Colonic mucosa (tissue), 4 donors: ENCODE measurements at regions not wholly inside any gene's neighbourhood (a gene's known extent, or its start where the extent isn't known, plus 50 kb on each side); places are given as distances from the start of the nearest gene placed in this dataset.

Source experiments
- DNase-seq: peaks from one replicate; pipeline ENCODE4 v3.0.0-alpha.2; 2020
- H3K27ac ChIP-seq: fragments of 200-600 bp; one replicate; pipeline ENCODE4 v1.8.0; 2021
- H3K27me3 ChIP-seq: fragments of 200-600 bp; one replicate; pipeline ENCODE4 v1.8.0; 2021
- H3K36me3 ChIP-seq: fragments of 200-600 bp; one replicate; pipeline ENCODE4 v1.8.0; 2021
- H3K4me1 ChIP-seq: fragments of 200-600 bp; one replicate; pipeline ENCODE4 v1.8.0; 2021; ENCODE audit warnings: mild to moderate bottlenecking
- H3K4me3 ChIP-seq: fragments of 200-600 bp; one replicate; pipeline ENCODE4 v1.8.0; 2021
- H3K9ac ChIP-seq, 2 donors: one replicate each; pipeline ENCODE4 v1.7.0; 2013; ENCODE audit warnings: control low read depth in 2 of 2, low read depth in 2 of 2, low read length in 2 of 2
- H3K9me3 ChIP-seq: fragments of 200-600 bp; one replicate; pipeline ENCODE4 v1.8.0; 2021
- intact Hi-C: fragments of 100-400 bp; cut with DNase I; formaldehyde crosslinking; loops from one replicate; pipeline ENCODE4 v1.14.1; 2022
- TF ChIP-seq, protein P1 (sequence below): fragments of 200-600 bp; IDR thresholded peaks from one replicate; pipeline ENCODE4 v1.8.0; 2022; ENCODE audit warnings: antibody characterized with exemption, mild to moderate bottlenecking
- donor health status: healthy.
- donor health status: DM: no; HTN: no; CAD: no.
- donor health status: DM: no; HTN: no; CAD: no.

DNA sequence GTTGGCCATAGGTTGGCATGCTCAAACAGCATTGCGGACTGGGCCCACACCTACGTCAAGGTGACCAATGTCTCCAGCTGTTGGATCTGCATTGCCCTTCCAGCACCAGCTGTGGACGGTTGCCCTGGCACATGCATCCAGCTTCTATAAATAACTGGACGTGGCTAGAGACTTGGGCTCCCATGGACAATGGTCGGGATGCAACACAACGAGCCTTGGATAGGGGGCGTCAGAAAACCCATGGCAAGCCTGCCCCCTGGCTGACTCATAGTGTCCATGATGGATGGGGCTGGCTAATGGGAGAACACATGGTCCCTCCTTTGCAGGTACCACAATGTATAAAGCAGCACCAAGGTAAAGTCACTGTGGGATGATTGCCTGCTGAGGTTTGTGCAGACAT is 331.6 kb upstream of the FAR2 start:
- no peak for DNase-seq
- no peaks in the 10 kb centered on the region for H3K4me1 ChIP-seq
- TF ChIP-seq, protein P1, sequence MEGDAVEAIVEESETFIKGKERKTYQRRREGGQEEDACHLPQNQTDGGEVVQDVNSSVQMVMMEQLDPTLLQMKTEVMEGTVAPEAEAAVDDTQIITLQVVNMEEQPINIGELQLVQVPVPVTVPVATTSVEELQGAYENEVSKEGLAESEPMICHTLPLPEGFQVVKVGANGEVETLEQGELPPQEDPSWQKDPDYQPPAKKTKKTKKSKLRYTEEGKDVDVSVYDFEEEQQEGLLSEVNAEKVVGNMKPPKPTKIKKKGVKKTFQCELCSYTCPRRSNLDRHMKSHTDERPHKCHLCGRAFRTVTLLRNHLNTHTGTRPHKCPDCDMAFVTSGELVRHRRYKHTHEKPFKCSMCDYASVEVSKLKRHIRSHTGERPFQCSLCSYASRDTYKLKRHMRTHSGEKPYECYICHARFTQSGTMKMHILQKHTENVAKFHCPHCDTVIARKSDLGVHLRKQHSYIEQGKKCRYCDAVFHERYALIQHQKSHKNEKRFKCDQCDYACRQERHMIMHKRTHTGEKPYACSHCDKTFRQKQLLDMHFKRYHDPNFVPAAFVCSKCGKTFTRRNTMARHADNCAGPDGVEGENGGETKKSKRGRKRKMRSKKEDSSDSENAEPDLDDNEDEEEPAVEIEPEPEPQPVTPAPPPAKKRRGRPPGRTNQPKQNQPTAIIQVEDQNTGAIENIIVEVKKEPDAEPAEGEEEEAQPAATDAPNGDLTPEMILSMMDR = no peak
- no peaks in the 10 kb centered on the region for H3K27me3 ChIP-seq
- no peak overlapping the region for H3K27ac ChIP-seq
- no peak overlapping the region for H3K9ac ChIP-seq
- no peaks in the 10 kb centered on the region for H3K9me3 ChIP-seq
- no peaks in the 10 kb centered on the region for H3K36me3 ChIP-seq
- H3K4me3 ChIP-seq = no peak overlapping the region
- intact Hi-C loops = no loop called here

DNA sequence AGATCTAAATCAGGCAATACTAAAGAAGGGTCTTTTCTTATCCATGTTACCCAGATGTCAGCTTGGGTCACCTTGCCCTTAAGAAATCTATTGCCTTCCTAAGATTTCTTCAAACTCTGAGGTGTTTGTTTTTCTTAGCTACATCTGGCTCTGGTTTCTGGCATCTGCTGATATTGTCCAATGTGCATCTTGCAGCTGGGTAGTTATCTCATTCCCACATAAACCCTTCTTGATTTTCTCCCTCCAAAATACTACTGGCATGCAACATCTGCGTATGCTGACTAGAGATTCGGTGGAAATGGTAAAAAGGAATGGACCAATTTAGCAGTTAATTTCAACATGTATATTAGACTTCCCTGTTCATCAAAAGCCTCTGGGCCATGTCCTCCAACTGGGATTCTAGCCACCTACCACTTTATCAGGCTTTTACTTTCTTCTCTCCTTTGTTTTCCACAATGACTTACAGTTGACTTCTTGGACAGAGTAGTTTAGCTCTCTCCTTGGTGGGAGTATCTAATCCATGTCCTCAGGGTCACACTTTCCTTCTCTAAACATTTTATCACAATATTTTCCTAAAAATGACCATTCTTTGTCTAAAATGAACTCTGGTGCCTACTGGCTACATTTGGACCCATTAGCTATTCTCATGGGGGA is 324.8 kb upstream of the FAR2 start:
- H3K4me1 ChIP-seq = no peaks in the 10 kb centered on the region
- no peaks in the 10 kb centered on the region for H3K9me3 ChIP-seq
- no peaks in the 10 kb centered on the region for H3K27me3 ChIP-seq
- H3K4me3 ChIP-seq = no peak overlapping the region
- TF ChIP-seq, protein P1 = no peak
- no peak overlapping the region for H3K9ac ChIP-seq
- intact Hi-C loops = no loop called here
- no peak for DNase-seq
- H3K36me3 ChIP-seq = no peaks in the 10 kb centered on the region
- no peak overlapping the region for H3K27ac ChIP-seq

DNA sequence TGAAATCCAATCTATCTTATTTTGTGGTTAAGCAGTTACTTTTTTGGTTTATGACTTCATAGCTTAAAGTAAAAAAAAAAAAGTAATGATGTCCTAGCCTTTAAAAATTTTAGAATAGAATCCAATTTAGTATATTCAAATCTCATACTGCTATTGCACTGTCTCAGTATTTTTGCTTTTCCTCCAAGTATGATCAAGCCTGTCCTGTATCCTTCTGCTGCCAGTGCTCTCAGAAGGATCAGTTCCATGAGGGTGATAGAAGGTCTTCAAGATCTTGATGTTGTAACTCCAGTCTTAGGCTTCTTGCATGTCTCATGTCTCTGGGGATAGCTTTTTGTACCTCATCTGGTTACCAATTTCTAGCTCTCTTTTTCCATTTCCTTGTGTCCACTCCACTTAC is 324.2 kb upstream of the FAR2 start:
- H3K4me1 ChIP-seq = no peaks in the 10 kb centered on the region
- no peaks in the 10 kb centered on the region for H3K27me3 ChIP-seq
- intact Hi-C loops = no loop called here
- H3K4me3 ChIP-seq = no peak overlapping the region
- no peaks in the 10 kb centered on the region for H3K36me3 ChIP-seq
- no peak overlapping the region for H3K27ac ChIP-seq
- no peak for DNase-seq
- H3K9ac ChIP-seq = no peak overlapping the region
- no peaks in the 10 kb centered on the region for H3K9me3 ChIP-seq
- TF ChIP-seq, protein P1 = no peak

DNA sequence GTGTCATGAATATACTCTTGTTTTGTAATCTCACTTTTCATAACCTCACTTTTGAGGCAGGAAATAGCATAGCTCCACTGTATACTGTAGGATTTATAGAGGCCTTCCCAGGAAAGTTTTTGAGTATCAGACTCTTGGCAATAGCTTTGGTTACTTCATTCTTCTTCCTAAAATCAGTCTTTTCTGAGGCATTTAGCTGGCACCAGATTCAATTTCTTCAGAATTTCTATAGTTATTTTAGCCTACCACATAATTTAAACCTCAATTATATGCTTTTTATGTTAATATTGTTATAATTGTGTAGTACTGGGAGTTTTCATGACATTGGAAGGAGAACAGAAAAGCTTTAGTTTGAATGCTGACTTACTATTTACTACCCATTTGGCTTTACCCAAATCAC is 322.3 kb upstream of the FAR2 start:
- H3K27me3 ChIP-seq = no peaks in the 10 kb centered on the region
- intact Hi-C loops = no loop called here
- H3K4me3 ChIP-seq = no peak overlapping the region
- no peaks in the 10 kb centered on the region for H3K4me1 ChIP-seq
- no peak for DNase-seq
- TF ChIP-seq, protein P1 = no peak
- H3K36me3 ChIP-seq = no peaks in the 10 kb centered on the region
- H3K9ac ChIP-seq = no peak overlapping the region
- no peak overlapping the region for H3K27ac ChIP-seq
- no peaks in the 10 kb centered on the region for H3K9me3 ChIP-seq

DNA sequence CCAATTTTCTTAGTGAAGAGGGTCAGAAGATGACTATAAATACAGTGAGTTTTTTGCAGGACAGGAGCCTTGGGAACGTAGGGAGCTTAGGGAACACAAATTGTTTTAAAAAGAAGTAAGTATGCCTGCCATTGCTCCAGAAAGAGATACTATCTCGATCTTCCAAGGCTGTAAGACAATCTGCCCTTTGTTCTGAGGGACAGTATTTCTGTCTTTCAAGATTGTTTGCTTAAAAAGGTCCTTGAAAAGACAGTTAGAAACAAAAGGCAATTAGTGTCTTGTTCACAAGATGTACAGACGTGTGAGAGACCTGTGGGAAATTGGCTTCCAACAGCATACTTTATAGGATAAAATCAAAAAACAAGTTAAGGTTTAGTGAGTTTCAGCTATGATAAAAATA is 321.2 kb upstream of the FAR2 start:
- TF ChIP-seq, protein P1 = no peak
- H3K4me3 ChIP-seq = no peak overlapping the region
- no peak overlapping the region for H3K9ac ChIP-seq
- DNase-seq = no peak
- intact Hi-C loops = no loop called here
- H3K36me3 ChIP-seq = no peaks in the 10 kb centered on the region
- H3K27me3 ChIP-seq = no peaks in the 10 kb centered on the region
- no peak overlapping the region for H3K27ac ChIP-seq
- no peaks in the 10 kb centered on the region for H3K4me1 ChIP-seq
- no peaks in the 10 kb centered on the region for H3K9me3 ChIP-seq
